DOHH2 (cell line): ENCODE measurements at regions not wholly inside any gene's neighbourhood (a gene's known extent, or its start where the extent isn't known, plus 50 kb on each side); places are given as distances from the start of the nearest gene placed in this dataset.

ENCODE experiments used
- CTCF ChIP-seq: fragments of 200-600 bp; sonication (generic); IDR thresholded peaks from one replicate; pipeline ENCODE4 v1.5.1; 2014; ENCODE audit warnings: antibody characterized with exemption, mild to moderate bottlenecking, low read depth, low read length; ENCODE audit not compliant: poor library complexity, severe bottlenecking
- EZH2phosphoT487 ChIP-seq: fragments of 200-600 bp; sonication (generic); IDR thresholded peaks from 2 replicates; pipeline ENCODE4 v1.6.1; 2017; ENCODE audit warnings: borderline replicate concordance, mild to moderate bottlenecking, antibody characterized with exemption, low read length, moderate library complexity, mixed read lengths

GRCh38 chr4:176436293-176436973 lies 116.7 kb downstream of the SPCS3 start:
- TF ChIP-seq CTCF (no peak), EZH2phosphoT487 (no peak)
